ENCODE measurements at regions not wholly inside any gene's neighbourhood (a gene's known extent, or its start where the extent isn't known, plus 50 kb on each side); places are given as distances from the start of the nearest gene placed in this dataset.

- no peak for TF ChIP-seq CTCF (IDR thresholded peaks at IDR 0.05)
- no peak for TF ChIP-seq POLR2AphosphoS5 (IDR thresholded peaks at IDR 0.05; ENCODE audit: low read depth, low read length)
These were observed 1805.3 kb upstream of the DEFB115 start for GRCh38 chr20:29452186-29452585.
